GM13976 (cell line): ENCODE measurements at regions not wholly inside any gene's neighbourhood (a gene's known extent, or its start where the extent isn't known, plus 50 kb on each side); places are given as distances from the start of the nearest gene placed in this dataset.

ENCODE experiments used
- DNase-seq: peaks from one replicate; pipeline ENCODE4 v3.0.0; 2012; ENCODE audit warnings: low spot score
- CTCF ChIP-seq: IDR thresholded peaks from 2 replicates; pipeline ENCODE4 v1.5.1; 2012; ENCODE audit warnings: borderline replicate concordance, mild to moderate bottlenecking; ENCODE audit not compliant: insufficient read depth; ENCODE audit errors: extremely low read depth, missing control alignments, control extremely low read depth
- in situ Hi-C: fragments of 300-500 bp; cut with MboI; formaldehyde crosslinking; loops from one replicate; pipeline ENCODE4 v1.12.0; 2022; ENCODE audit warnings: low sequenced_read_pairs, mixed read lengths, inconsistent platforms; ENCODE audit not compliant: unreplicated experiment

GRCh38 chr11:121887976-121888557 is 227.9 kb downstream of the BLID start:
- no peak for DNase-seq
- TF ChIP-seq CTCF, result no peak
- in situ Hi-C loops, result no loop called here

- no peak for DNase-seq
- no peak for TF ChIP-seq CTCF
- in situ Hi-C loops, result no loop called here
Observed at GRCh38 chr11:121887569-121887968, 228.4 kb downstream of the BLID start.

GRCh38 chr11:121886996-121887395 is 229.0 kb downstream of the BLID start:
- no peak for TF ChIP-seq CTCF
- in situ Hi-C loops, result no loop called here

GRCh38 chr11:121886005-121886734 is 229.8 kb downstream of the BLID start:
- in situ Hi-C loops, result no loop called here
- no peak for DNase-seq
- no peak for TF ChIP-seq CTCF

More at GRCh38 chr11:121886996-121887395, 229.0 kb downstream of the BLID start:
- DNase-seq, result no peak

- TF ChIP-seq CTCF, result no peak
- no peak for DNase-seq
- in situ Hi-C loops, result no loop called here
Observed at GRCh38 chr11:121884626-121885025, 231.4 kb downstream of the BLID start.

GRCh38 chr11:121881806-121882205 is 234.2 kb downstream of the BLID start:
- in situ Hi-C loops, result no loop called here
- no peak for TF ChIP-seq CTCF
- no peak for DNase-seq
